SU-DHL-6 (cell line): ENCODE measurements at regions not wholly inside any gene's neighbourhood (a gene's known extent, or its start where the extent isn't known, plus 50 kb on each side); places are given as distances from the start of the nearest gene placed in this dataset.

Experiments
- CTCF ChIP-seq: fragments of 200-600 bp; sonication (generic); IDR thresholded peaks from one replicate; pipeline ENCODE4 v1.5.1; 2017; ENCODE audit warnings: antibody characterized with exemption, mild to moderate bottlenecking, low read length, moderate library complexity; ENCODE audit not compliant: insufficient read depth, poor library complexity, severe bottlenecking
- EZH2phosphoT487 ChIP-seq: fragments of 200-600 bp; sonication (generic), shearing (Covaris generic); conservative IDR thresholded peaks from 2 replicates; pipeline ENCODE4 v1.6.1; 2018; ENCODE audit warnings: mild to moderate bottlenecking, antibody characterized with exemption, low read length, moderate library complexity, mixed read lengths

GRCh38 chr11:80157447-80157846 lies 716.6 kb upstream of the TENM4 start:
- TF ChIP-seq CTCF (no peak), EZH2phosphoT487 (no peak)
